ENCODE measurements at regions not wholly inside any gene's neighbourhood (a gene's known extent, or its start where the extent isn't known, plus 50 kb on each side); places are given as distances from the start of the nearest gene placed in this dataset.

- TF ChIP-seq CTCF (IDR thresholded peaks at IDR 0.05; ENCODE audit: control extremely low read depth, extremely low read depth, low read depth, missing control alignments) = no peak
- POLR2A ChIA-PET = no interaction called here
- DNase-seq (ENCODE audit: extremely low spot score) = no peak
- CTCF ChIA-PET = interaction anchor here (1.4 kb wide), 1 partner anchor 9 kb away, joined by 5 read pairs; no protein-coding TSS in a partner anchor
Observed at GRCh38 chr9:16071400-16071799, 518.6 kb downstream of the CCDC171 start.

DNA sequence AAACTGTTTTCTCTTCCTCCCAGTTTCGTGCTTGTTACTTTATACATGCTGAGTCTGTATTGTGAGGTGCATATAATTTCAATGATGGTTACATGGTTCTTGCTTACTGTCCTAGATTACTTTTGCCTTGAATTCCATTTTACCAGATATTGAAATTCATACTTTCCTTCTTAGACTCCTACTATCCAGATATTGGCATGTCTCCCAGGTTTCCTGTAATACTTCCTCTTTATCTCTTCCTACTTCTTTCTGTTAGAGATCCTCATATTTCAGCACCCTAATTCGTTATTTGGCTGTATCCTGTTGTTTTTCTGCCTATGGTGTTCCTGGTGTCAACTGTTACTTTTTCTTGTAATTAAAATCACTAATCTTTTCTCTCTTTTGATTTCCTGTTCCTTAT, 522.1 kb downstream of the CCDC171 start:
- ChIA-PET POLR2A (no interaction called here), CTCF (no interaction called here)
- TF ChIP-seq CTCF (IDR thresholded peaks at IDR 0.05; ENCODE audit: control extremely low read depth, extremely low read depth, low read depth, missing control alignments) = no peak
- DNase-seq (ENCODE audit: extremely low spot score) = no peak

DNA sequence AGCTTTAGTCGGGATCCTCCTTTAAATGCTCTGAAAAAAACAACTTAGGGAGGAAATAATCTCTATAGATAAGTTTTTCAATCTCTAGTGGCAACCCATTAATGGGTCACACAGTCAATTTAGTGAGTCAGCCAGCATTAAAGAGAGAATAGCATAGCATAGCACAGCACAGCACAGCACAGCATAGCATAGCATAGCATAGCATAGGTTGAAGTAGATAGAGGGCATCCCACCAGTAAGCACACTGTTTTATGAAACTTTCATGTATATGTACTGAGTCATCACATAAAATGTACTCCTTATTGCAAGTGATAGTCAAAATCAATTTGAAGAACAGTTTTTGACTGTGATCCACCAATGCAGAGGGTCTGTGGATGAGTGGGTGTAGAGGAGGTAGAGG, 522.9 kb downstream of the CCDC171 start:
- POLR2A ChIA-PET = no interaction called here

GRCh38 chr9:16076511-16076910, 523.7 kb downstream of the CCDC171 start:
- DNase-seq (ENCODE audit: extremely low spot score) = no peak
- TF ChIP-seq CTCF (IDR thresholded peaks at IDR 0.05; ENCODE audit: control extremely low read depth, extremely low read depth, low read depth, missing control alignments) = no peak
- CTCF ChIA-PET = no interaction called here
- POLR2A ChIA-PET = no interaction called here

More for the DNA sequence above, 522.9 kb downstream of the CCDC171 start:
- CTCF ChIA-PET = no interaction called here
- no peak for DNase-seq (ENCODE audit: extremely low spot score)
- TF ChIP-seq CTCF (IDR thresholded peaks at IDR 0.05; ENCODE audit: control extremely low read depth, extremely low read depth, low read depth, missing control alignments) = no peak

DNA sequence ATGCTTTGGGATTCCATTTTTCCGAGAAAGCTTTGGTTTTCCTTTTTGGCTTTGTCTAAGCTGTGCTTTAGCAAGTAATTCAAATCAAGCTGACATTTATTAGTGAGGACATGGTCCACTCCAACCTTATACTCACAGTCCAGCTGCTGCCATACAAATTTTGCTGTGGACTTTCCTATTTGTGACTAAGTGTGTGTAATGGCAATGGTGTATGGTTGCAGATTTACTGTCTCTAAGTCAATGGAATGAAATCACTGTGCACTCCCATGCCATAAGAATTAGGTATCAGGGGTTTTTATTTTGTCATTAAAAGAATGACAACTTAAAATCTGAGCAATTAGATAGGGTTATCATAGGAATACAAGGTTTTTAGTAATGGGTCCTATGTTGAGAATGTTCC, 530.0 kb downstream of the CCDC171 start:
- DNase-seq (ENCODE audit: extremely low spot score) = no peak
- ChIA-PET CTCF (interaction anchor here (1.4 to 2.2 kb wide), 3 partner anchors 9 to 51 kb away, joined by 3 to 6 read pairs (median 4); no protein-coding TSS in a partner anchor), POLR2A (no interaction called here)
- TF ChIP-seq CTCF (IDR thresholded peaks at IDR 0.05; ENCODE audit: control extremely low read depth, extremely low read depth, low read depth, missing control alignments) = no peak

- DNase-seq (ENCODE audit: extremely low spot score) = no peak
- POLR2A ChIA-PET = no interaction called here
- no peak for TF ChIP-seq CTCF (IDR thresholded peaks at IDR 0.05; ENCODE audit: control extremely low read depth, extremely low read depth, low read depth, missing control alignments)
- CTCF ChIA-PET = interaction anchor here (1.3 to 1.5 kb wide), 2 partner anchors 12 to 49 kb away, joined by 3 to 4 read pairs; no protein-coding TSS in a partner anchor
Observed at GRCh38 chr9:16085167-16085726, 532.4 kb downstream of the CCDC171 start.

All from GM10248 (cell line).